Parathyroid adenoma (tissue), 2 donors: ENCODE measurements at regions not wholly inside any gene's neighbourhood (a gene's known extent, or its start where the extent isn't known, plus 50 kb on each side); places are given as distances from the start of the nearest gene placed in this dataset.

Experiments used
- H2AFZ ChIP-seq: fragments of 300-600 bp; sonication (generic); one replicate; pipeline ENCODE4 v1.7.0; 2017; ENCODE audit warnings: antibody characterized with exemption, mild to moderate bottlenecking
- H3K27ac ChIP-seq: fragments of 300-600 bp; sonication (generic); one replicate; pipeline ENCODE4 v1.7.0; 2017
- H3K27me3 ChIP-seq: fragments of 300-600 bp; sonication (generic); one replicate; pipeline ENCODE4 v1.7.0; 2017; ENCODE audit warnings: low read length; ENCODE audit not compliant: control insufficient read depth, insufficient read depth
- H3K36me3 ChIP-seq: fragments of 300-600 bp; sonication (generic); one replicate; pipeline ENCODE4 v1.7.0; 2017; ENCODE audit warnings: low read length; ENCODE audit not compliant: control insufficient read depth, insufficient read depth
- H3K4me1 ChIP-seq: fragments of 300-600 bp; sonication (generic); one replicate; pipeline ENCODE4 v1.7.0; 2017; ENCODE audit warnings: control low read depth
- H3K4me2 ChIP-seq: fragments of 300-600 bp; sonication (generic); one replicate; pipeline ENCODE4 v1.7.0; 2017; ENCODE audit warnings: low read length
- H3K4me3 ChIP-seq: fragments of 300-600 bp; sonication (generic); one replicate; pipeline ENCODE4 v1.7.0; 2017; ENCODE audit warnings: low read depth, low read length
- H3K79me2 ChIP-seq: fragments of 300-600 bp; sonication (generic); one replicate; pipeline ENCODE4 v1.7.0; 2017; ENCODE audit warnings: control low read depth
- H3K9ac ChIP-seq: fragments of 300-600 bp; sonication (generic); one replicate; pipeline ENCODE4 v1.7.0; 2017; ENCODE audit warnings: mild to moderate bottlenecking
- H3K9me3 ChIP-seq: fragments of 300-600 bp; sonication (generic); one replicate; pipeline ENCODE4 v1.7.0; 2017; ENCODE audit warnings: low read length; ENCODE audit not compliant: control insufficient read depth
- CTCF ChIP-seq: fragments of 300-600 bp; sonication (generic); IDR thresholded peaks from one replicate; pipeline ENCODE4 v1.7.0; 2017; ENCODE audit warnings: antibody characterized with exemption, mild to moderate bottlenecking
- donor health status: primary hyperparathyroidism.

- Histone ChIP-seq H3K36me3 (no peaks in the 10 kb centered on the region), H3K9ac (no peak overlapping the region), H3K4me2 (no peak overlapping the region), H3K79me2 (no peaks in the 10 kb centered on the region), H3K27ac (no peak overlapping the region), H3K27me3 (no peaks in the 10 kb centered on the region), H3K9me3 (no peaks in the 10 kb centered on the region), H2AFZ (no peak overlapping the region), H3K4me1 (no peaks in the 10 kb centered on the region), H3K4me3 (no peak overlapping the region)
- TF ChIP-seq CTCF, result no peak
Observed at GRCh38 chr10:89144836-89145235, 62.3 kb downstream of the CH25H start.

DNA sequence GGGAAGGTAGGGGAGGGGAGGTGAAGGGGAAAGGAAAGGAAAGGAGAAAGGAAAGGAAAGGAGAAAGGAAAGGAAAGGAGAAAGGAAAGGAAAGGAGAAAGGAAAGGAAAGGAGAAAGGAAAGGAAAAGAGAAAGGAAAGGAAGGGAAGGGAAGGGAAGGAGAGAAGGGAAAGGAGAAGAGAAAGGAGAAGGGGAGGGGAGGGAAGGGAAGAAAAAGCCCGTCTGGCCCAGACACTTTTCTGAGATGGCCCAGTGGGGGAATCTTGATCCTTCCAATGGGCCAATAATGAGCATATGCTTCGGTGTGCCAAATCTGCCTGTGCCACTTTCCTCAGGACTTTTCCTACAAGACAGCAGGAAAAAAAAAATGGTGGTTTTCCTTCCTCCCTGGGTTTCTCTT, 64.5 kb downstream of the CH25H start:
- H3K9ac ChIP-seq, result no peak overlapping the region
- no peaks in the 10 kb centered on the region for H3K36me3 ChIP-seq
- H3K79me2 ChIP-seq, result no peaks in the 10 kb centered on the region
- no peak for TF ChIP-seq CTCF
- no peak overlapping the region for H2AFZ ChIP-seq
- no peak overlapping the region for H3K4me3 ChIP-seq
- no peaks in the 10 kb centered on the region for H3K27me3 ChIP-seq
- H3K4me2 ChIP-seq, result no peak overlapping the region
- H3K4me1 ChIP-seq, result no peaks in the 10 kb centered on the region
- H3K9me3 ChIP-seq, result no peaks in the 10 kb centered on the region
- H3K27ac ChIP-seq, result no peak overlapping the region

- no peaks in the 10 kb centered on the region for H3K36me3 ChIP-seq
- no peak overlapping the region for H3K9ac ChIP-seq
- H3K4me1 ChIP-seq, result no peaks in the 10 kb centered on the region
- no peak overlapping the region for H3K4me2 ChIP-seq
- H3K27ac ChIP-seq, result no peak overlapping the region
- no peak overlapping the region for H2AFZ ChIP-seq
- H3K9me3 ChIP-seq, result no peaks in the 10 kb centered on the region
- no peaks in the 10 kb centered on the region for H3K27me3 ChIP-seq
- no peaks in the 10 kb centered on the region for H3K79me2 ChIP-seq
- no peak overlapping the region for H3K4me3 ChIP-seq
- no peak for TF ChIP-seq CTCF
Observed at GRCh38 chr10:89138755-89139490, 68.2 kb downstream of the CH25H start.

GRCh38 chr10:89134963-89135362, 72.2 kb downstream of the CH25H start:
- H3K9ac ChIP-seq, result no peak overlapping the region
- H3K27me3 ChIP-seq, result no peaks in the 10 kb centered on the region
- no peak overlapping the region for H3K4me3 ChIP-seq
- no peaks in the 10 kb centered on the region for H3K4me1 ChIP-seq
- no peaks in the 10 kb centered on the region for H3K79me2 ChIP-seq
- no peaks in the 10 kb centered on the region for H3K36me3 ChIP-seq
- H3K9me3 ChIP-seq, result no peaks in the 10 kb centered on the region
- no peak overlapping the region for H3K27ac ChIP-seq
- no peak for TF ChIP-seq CTCF
- H2AFZ ChIP-seq, result no peak overlapping the region
- no peak overlapping the region for H3K4me2 ChIP-seq

DNA sequence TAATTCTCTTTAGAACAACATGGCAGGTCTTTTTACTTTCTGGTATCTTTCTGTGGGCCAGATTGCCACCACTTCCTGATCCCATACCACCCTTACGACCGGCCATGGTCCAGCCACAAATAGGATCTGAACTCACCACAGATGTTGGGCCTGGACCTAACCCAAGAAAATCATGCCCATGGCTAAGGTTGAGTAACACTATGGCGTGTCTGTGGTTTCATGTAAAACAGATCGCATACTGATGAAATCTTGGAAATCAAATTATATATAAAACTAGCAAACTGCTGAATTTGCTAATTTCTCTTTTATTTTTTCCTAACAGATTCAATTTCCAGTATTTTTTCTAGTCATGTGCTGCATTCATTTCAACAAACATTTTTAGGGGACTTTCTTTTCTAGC, 77.2 kb downstream of the CH25H start:
- H3K27me3 ChIP-seq, result no peaks in the 10 kb centered on the region
- H3K4me1 ChIP-seq, result no peaks in the 10 kb centered on the region
- H3K36me3 ChIP-seq, result no peaks in the 10 kb centered on the region
- no peak overlapping the region for H3K9ac ChIP-seq
- no peaks in the 10 kb centered on the region for H3K9me3 ChIP-seq
- H3K27ac ChIP-seq, result no peak overlapping the region
- no peaks in the 10 kb centered on the region for H3K79me2 ChIP-seq
- TF ChIP-seq CTCF, result no peak
- H3K4me2 ChIP-seq, result no peak overlapping the region
- H3K4me3 ChIP-seq, result no peak overlapping the region
- no peak overlapping the region for H2AFZ ChIP-seq
